ENCODE measurements at regions not wholly inside any gene's neighbourhood (a gene's known extent, or its start where the extent isn't known, plus 50 kb on each side); places are given as distances from the start of the nearest gene placed in this dataset.

DNA sequence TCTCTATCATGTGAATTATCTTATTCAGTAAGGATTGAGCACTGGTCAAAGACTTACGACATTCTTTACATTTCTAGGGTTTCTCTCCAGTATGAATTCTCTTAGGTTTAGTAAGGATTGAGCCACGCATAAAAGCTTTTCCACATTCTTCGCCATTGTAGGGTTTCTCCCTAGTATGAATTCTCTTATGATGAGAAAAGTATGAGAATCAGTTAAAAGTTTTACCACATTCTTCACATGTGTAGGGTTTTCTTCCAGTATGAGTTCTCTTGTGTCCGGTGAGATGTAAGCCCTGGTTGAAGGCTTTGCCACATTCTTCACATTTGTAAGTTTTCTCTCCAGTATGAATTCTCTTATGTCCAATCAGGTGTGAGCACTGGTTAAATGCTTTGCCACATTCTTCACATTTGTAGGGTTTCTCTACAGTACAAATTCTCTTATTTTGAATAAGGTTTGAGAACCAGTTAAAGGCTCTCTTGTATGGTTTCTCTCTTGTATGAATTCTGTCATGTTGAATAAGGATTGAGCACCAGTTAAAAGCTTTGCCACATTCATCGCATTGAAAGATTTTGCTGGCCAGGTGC lies 445.9 kb downstream of the ZNF479 start:
- no peak overlapping the region for H3K27ac Mint-ChIP-seq
- no peak overlapping the region for H3K23ac ChIP-seq (ENCODE audit: insufficient read length, low read depth, low read length)
- H3T11ph ChIP-seq (ENCODE audit: low read length): no peak overlapping the region
- DNase-seq: no peak
- no peak overlapping the region for H2AK5ac ChIP-seq (ENCODE audit: insufficient read length, low read length)
- H4K20me1 ChIP-seq (ENCODE audit: control insufficient read depth, insufficient read depth, insufficient read length): no peaks in the 10 kb centered on the region
- no peaks in the 10 kb centered on the region for H3K23me2 ChIP-seq (ENCODE audit: insufficient read length, low read depth, low read length, poor library complexity, severe bottlenecking)
- no peak overlapping the region for H4K8ac ChIP-seq (replicated peaks; ENCODE audit: insufficient read length, low read depth, low read length)
- TF ChIP-seq, protein P1, sequence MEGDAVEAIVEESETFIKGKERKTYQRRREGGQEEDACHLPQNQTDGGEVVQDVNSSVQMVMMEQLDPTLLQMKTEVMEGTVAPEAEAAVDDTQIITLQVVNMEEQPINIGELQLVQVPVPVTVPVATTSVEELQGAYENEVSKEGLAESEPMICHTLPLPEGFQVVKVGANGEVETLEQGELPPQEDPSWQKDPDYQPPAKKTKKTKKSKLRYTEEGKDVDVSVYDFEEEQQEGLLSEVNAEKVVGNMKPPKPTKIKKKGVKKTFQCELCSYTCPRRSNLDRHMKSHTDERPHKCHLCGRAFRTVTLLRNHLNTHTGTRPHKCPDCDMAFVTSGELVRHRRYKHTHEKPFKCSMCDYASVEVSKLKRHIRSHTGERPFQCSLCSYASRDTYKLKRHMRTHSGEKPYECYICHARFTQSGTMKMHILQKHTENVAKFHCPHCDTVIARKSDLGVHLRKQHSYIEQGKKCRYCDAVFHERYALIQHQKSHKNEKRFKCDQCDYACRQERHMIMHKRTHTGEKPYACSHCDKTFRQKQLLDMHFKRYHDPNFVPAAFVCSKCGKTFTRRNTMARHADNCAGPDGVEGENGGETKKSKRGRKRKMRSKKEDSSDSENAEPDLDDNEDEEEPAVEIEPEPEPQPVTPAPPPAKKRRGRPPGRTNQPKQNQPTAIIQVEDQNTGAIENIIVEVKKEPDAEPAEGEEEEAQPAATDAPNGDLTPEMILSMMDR (conservative IDR thresholded peaks at IDR 0.05): no peak
- no peak overlapping the region for H3K4me3 Mint-ChIP-seq
- no peak overlapping the region for H2AFZ ChIP-seq (ENCODE audit: low read length)
- H2BK120ac ChIP-seq (ENCODE audit: low read depth, low read length, poor library complexity, severe bottlenecking): no peak overlapping the region
- peaks cover 91 to 96% of the 10 kb centered on the region in 2 experiments for H3K9me3 Mint-ChIP-seq
- H3K27me3 Mint-ChIP-seq (ENCODE audit: low read depth): no peaks in the 10 kb centered on the region
- no peaks in the 10 kb centered on the region for H3K4me1 ChIP-seq (ENCODE audit: insufficient read depth, low read length)
- peaks cover 47% of the 10 kb centered on the region for H3K9me3 ChIP-seq (ENCODE audit: control insufficient read depth, low read depth, low read length)
- no peaks in the 10 kb centered on the region for H3K27me3 ChIP-seq (ENCODE audit: insufficient read depth, low read length)
- no peak overlapping the region for H3K27ac ChIP-seq (ENCODE audit: insufficient read length, low read depth, low read length)
- no peak overlapping the region for H3K4ac ChIP-seq (ENCODE audit: low read depth, low read length)
- H3K79me1 ChIP-seq (ENCODE audit: insufficient read depth, low read depth, low read length, poor library complexity, severe bottlenecking): no peaks in the 10 kb centered on the region
- no peak overlapping the region for H4K5ac ChIP-seq (ENCODE audit: insufficient read length, low read depth, low read length)
- peaks cover 4 to 16% (median 5%) of the 10 kb centered on the region in 3 experiments; a peak in 6 of 7 replicates for H3K36me3 Mint-ChIP-seq (ENCODE audit: insufficient read depth in 1 of 3, low read depth in 3 of 3)
- no peak overlapping the region for H2BK15ac ChIP-seq (ENCODE audit: low read depth, low read length)
- no CpG with 5 or more reads among the region's 5 CpGs for WGBS (ENCODE audit: extremely low coverage, insufficient read length, low lambda C conversion rate)
- no peak overlapping the region for H3K14ac ChIP-seq (ENCODE audit: insufficient read depth, low read length)
- no peak overlapping the region for H3K4me2 ChIP-seq (ENCODE audit: insufficient read depth, insufficient read length, low read length)
- no peaks in the 10 kb centered on the region for H3K4me1 Mint-ChIP-seq
- H3K9ac ChIP-seq (ENCODE audit: extremely low read depth, insufficient read length, low read length): no peak overlapping the region
- no peak overlapping the region for H3K18ac ChIP-seq (ENCODE audit: insufficient read length, low read depth, low read length)
- H4K91ac ChIP-seq (ENCODE audit: insufficient read length, low read depth, low read length): no peak overlapping the region
- H2BK20ac ChIP-seq (ENCODE audit: low read depth, low read length, poor library complexity, severe bottlenecking): no peak overlapping the region
- no peak overlapping the region for H2BK5ac ChIP-seq (ENCODE audit: insufficient read length, low read length)
- no peak overlapping the region for H2BK12ac ChIP-seq (ENCODE audit: insufficient read length, low read depth, low read length)
- no peak overlapping the region for H3K56ac ChIP-seq (ENCODE audit: insufficient read length, low read depth, low read length)
- H3K79me2 ChIP-seq (ENCODE audit: insufficient read depth, low read length): no peaks in the 10 kb centered on the region

Data from H9 (cell line).